ENCODE measurements at regions not wholly inside any gene's neighbourhood (a gene's known extent, or its start where the extent isn't known, plus 50 kb on each side); places are given as distances from the start of the nearest gene placed in this dataset.

- no peak for DNase-seq (ENCODE audit: low read depth in 4 of 4, low spot score in 2 of 4)
Measured at GRCh38 chr7:109121599-109122300, 552.1 kb downstream of the DNAJB9 start.

- no peak for DNase-seq (ENCODE audit: low read depth in 4 of 4, low spot score in 2 of 4)
Measured at GRCh38 chr7:109125001-109125400, 555.3 kb downstream of the DNAJB9 start.

- DNase-seq (ENCODE audit: low read depth in 4 of 4, low spot score in 2 of 4): no peak
Measured at GRCh38 chr7:109126404-109127050, 556.9 kb downstream of the DNAJB9 start.

- DNase-seq (ENCODE audit: low read depth in 4 of 4, low spot score in 2 of 4): no peak
Measured at GRCh38 chr7:109127145-109127544, 557.5 kb downstream of the DNAJB9 start.

GRCh38 chr7:109131141-109131540 lies 561.5 kb downstream of the DNAJB9 start:
- no peak for DNase-seq (ENCODE audit: low read depth in 4 of 4, low spot score in 2 of 4)

GRCh38 chr7:109136893-109137292 lies 567.2 kb downstream of the DNAJB9 start:
- no peak for DNase-seq (ENCODE audit: low read depth in 4 of 4, low spot score in 2 of 4)

GRCh38 chr7:109154748-109155147 lies 585.1 kb downstream of the DNAJB9 start:
- DNase-seq (ENCODE audit: low read depth in 4 of 4, low spot score in 2 of 4): no peak

GRCh38 chr7:109158246-109158645 lies 588.6 kb downstream of the DNAJB9 start:
- DNase-seq (ENCODE audit: low read depth in 4 of 4, low spot score in 2 of 4): no peak

GRCh38 chr7:109176661-109177060 lies 607.0 kb downstream of the DNAJB9 start:
- DNase-seq (ENCODE audit: low read depth in 4 of 4, low spot score in 2 of 4): no peak

GRCh38 chr7:109178342-109178741 lies 608.7 kb downstream of the DNAJB9 start:
- DNase-seq (ENCODE audit: low read depth in 4 of 4, low spot score in 2 of 4): no peak

GRCh38 chr7:109179601-109180000 lies 609.9 kb downstream of the DNAJB9 start:
- no peak for DNase-seq (ENCODE audit: low read depth in 4 of 4, low spot score in 2 of 4)

GRCh38 chr7:109190766-109191398 lies 621.2 kb downstream of the DNAJB9 start:
- DNase-seq (ENCODE audit: low read depth in 4 of 4, low spot score in 2 of 4): no peak

- DNase-seq (ENCODE audit: low read depth in 4 of 4, low spot score in 2 of 4): no peak
Measured at GRCh38 chr7:109206196-109206595, 636.5 kb downstream of the DNAJB9 start.

- no peak for DNase-seq (ENCODE audit: low read depth in 4 of 4, low spot score in 2 of 4)
Measured at GRCh38 chr7:109213081-109213480, 643.4 kb downstream of the DNAJB9 start.

- no peak for DNase-seq (ENCODE audit: low read depth in 4 of 4, low spot score in 2 of 4)
Measured at GRCh38 chr7:109215341-109215740, 645.7 kb downstream of the DNAJB9 start.

- DNase-seq (ENCODE audit: low read depth in 4 of 4, low spot score in 2 of 4): no peak
Measured at GRCh38 chr7:109224100-109224499, 654.4 kb downstream of the DNAJB9 start.

- DNase-seq (ENCODE audit: low read depth in 4 of 4, low spot score in 2 of 4): no peak
Measured at GRCh38 chr7:109226699-109227098, 657.0 kb downstream of the DNAJB9 start.

GRCh38 chr7:109235316-109235715 lies 665.6 kb downstream of the DNAJB9 start:
- no peak for DNase-seq (ENCODE audit: low read depth in 4 of 4, low spot score in 2 of 4)

- no peak for DNase-seq (ENCODE audit: low read depth in 4 of 4, low spot score in 2 of 4)
Measured at GRCh38 chr7:109246330-109247077, 676.8 kb downstream of the DNAJB9 start.

GRCh38 chr7:109256762-109257560 lies 687.3 kb downstream of the DNAJB9 start:
- no peak for DNase-seq (ENCODE audit: low read depth in 4 of 4, low spot score in 2 of 4)
